Hematopoietic multipotent progenitor cell treated with erythropoietin and hydrocortisone succinate and interleukin-3 and kit ligand, for 8 days (in vitro differentiated cells): ENCODE measurements at regions not wholly inside any gene's neighbourhood (a gene's known extent, or its start where the extent isn't known, plus 50 kb on each side); places are given as distances from the start of the nearest gene placed in this dataset.

ENCODE experiments used
- DNase-seq: peaks from one replicate; pipeline ENCODE4 v3.0.0-alpha.2; 2015

GRCh38 chr2:237251986-237252385 is 162.0 kb downstream of the COL6A3 start:
- DNase-seq = no peak

DNA sequence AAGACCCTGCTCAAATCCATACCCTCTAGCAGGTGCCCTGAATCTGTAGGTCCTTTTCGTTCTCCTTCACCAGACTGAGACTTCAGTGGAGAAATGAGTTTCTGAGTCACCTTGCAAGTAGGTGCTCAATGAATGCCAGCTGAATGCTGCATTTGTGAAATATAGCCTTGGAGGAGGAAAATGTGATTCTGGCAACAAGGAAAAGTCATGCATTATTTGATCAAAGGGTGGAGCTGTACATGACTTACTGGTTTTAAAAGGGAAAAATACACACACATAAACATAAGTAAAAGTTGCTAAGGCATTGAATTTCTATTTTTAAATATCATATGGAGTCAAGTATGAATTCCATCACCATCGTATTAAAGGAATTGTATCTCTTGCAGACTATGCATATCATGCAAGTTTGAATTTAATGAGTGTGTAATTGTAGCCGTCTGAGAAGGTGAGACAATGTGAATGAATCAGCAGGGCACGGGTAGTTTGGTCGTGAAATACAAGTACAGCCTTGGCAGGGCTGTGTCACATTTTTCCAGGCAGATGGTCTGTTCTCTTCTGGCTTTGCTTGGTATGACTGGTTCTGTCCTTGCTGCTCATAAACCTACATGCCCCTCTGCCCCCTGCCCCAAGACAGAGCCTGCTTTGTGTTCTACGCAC is 160.8 kb downstream of the COL6A3 start:
- DNase-seq = no peak

GRCh38 chr2:237254369-237254861 is 159.5 kb downstream of the COL6A3 start:
- no peak for DNase-seq

- DNase-seq = no peak
These were observed 158.9 kb downstream of the COL6A3 start for GRCh38 chr2:237254911-237255578.

DNA sequence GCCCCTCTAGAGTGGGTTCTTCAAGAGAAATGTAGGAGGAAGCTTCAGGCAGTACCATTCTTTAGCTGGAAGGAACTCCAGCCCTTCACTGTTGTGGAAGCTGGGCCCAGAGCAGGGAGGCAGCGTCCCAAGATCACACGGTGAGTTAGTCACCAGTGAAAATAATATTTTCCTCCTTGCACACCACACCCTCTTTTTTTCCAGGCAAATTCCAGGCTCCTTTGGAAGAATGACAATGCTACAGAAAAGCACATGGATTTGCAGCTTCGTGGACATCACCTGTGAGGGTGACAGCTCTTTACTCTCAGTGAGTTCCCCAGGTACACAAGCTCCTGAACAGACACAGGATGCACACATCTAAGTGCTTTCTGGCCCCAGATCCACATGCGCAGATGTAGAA is 157.1 kb downstream of the COL6A3 start:
- no peak for DNase-seq

- no peak for DNase-seq
These were observed 156.5 kb downstream of the COL6A3 start for GRCh38 chr2:237257471-237257951.

- DNase-seq = no peak
These were observed 155.8 kb downstream of the COL6A3 start for GRCh38 chr2:237258116-237258515.

DNA sequence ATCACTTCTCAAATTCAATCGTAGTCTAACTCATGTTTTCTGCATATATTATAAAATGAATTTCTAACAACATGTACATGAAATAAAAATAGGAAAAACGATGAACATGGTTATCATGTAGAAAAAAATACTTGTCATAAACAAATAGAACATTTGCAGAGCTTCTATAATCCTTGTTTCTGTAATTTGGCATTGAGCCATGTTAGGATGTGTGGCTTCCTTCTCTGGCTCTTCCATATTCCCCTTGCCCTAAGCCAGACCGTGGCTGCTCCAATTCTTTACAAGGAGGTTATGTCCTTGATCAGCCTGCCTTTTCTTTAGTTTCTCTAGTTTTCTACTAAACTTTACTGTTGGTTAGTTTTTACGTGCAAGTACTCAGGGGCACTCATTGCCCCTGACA is 155.3 kb downstream of the COL6A3 start:
- no peak for DNase-seq

GRCh38 chr2:237259201-237259600 is 154.8 kb downstream of the COL6A3 start:
- DNase-seq = no peak

DNA sequence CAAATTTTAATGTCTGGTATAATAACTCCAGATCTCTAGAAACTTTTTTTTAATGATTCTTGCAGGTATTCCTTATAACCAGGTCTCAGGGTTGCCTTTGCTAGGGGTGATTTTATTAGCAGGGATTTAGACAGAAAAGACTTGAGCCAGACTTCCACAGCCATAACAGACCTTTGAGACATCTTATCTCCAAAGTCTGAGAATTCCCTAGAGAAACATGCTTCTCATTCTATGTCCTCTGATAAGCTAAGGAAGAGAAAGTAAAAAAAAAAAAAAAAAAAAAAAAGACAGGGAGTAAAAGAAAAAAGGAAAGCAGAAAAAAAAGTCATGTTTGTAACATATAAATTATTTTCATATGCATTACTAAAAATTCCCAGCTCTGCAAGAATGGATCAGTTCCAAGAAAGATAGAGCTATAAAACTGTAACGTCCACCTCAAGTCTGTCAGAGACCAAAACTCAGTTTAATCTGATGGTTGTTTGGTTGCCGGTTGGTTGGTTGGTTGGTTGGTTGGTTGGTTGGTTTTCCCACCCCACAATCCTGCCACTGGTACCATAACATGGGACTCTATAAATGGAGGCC is 153.8 kb downstream of the COL6A3 start:
- DNase-seq = no peak

- no peak for DNase-seq
These were observed 153.3 kb downstream of the COL6A3 start for GRCh38 chr2:237260686-237261085.

DNA sequence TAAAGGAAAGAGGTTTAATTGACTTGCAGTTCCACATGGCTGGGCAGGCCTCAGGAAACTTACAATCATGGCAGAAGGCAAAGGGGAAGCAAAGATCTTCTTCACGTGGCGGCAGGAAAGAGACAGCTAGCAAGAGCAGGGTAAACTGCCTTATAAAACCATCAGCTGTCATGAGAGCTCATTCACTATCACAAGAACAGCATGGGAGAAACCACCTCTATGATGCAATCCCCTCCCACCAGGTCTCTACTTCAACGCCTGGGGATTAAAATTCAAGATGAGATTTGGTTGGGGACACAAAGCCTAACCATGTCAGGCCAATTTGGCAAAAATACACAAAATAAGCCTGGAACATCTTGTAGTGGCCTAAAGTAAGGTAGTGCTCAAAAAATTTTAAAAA is 152.6 kb downstream of the COL6A3 start:
- DNase-seq = no peak

GRCh38 chr2:237262838-237263771 is 150.9 kb downstream of the COL6A3 start:
- DNase-seq = no peak

GRCh38 chr2:237264480-237265219 is 149.3 kb downstream of the COL6A3 start:
- no peak for DNase-seq

GRCh38 chr2:237268004-237268708 is 145.8 kb downstream of the COL6A3 start:
- DNase-seq = no peak

DNA sequence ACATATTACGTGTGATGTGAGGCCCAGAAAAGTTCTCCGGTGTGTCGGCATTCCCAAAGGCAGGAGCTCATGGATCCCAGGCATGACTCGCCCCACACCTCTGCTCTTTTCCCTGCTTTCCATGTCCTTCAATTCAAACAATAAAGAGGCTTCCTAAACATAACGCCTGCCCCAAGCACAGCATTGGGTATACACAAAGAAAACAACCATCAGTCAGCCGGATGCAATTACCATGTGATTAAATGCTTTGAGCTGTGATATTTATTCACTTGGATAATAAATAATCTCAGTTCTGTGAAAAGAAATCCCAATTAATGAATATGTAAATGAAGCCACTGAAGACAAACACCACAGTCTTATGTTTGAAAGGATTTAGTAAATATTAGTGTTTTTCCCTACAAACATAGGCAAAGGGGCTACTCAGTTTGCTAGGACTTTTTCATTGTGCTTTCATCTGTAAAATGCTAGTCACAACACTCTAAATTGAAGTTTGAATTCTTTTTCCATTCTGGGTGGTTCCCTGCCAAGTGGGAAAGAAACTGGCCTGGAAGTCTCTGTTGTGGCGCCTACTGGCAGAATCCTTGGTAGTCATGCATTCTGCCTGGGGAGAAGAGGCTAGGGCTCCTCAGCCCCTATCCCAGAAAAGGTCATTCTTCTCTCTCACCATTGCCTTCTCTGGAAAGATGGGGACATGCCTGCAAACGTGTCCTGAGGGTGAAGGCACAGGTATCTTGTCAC is 144.7 kb downstream of the COL6A3 start:
- no peak for DNase-seq

- no peak for DNase-seq
These were observed 143.4 kb downstream of the COL6A3 start for GRCh38 chr2:237270520-237270919.

DNA sequence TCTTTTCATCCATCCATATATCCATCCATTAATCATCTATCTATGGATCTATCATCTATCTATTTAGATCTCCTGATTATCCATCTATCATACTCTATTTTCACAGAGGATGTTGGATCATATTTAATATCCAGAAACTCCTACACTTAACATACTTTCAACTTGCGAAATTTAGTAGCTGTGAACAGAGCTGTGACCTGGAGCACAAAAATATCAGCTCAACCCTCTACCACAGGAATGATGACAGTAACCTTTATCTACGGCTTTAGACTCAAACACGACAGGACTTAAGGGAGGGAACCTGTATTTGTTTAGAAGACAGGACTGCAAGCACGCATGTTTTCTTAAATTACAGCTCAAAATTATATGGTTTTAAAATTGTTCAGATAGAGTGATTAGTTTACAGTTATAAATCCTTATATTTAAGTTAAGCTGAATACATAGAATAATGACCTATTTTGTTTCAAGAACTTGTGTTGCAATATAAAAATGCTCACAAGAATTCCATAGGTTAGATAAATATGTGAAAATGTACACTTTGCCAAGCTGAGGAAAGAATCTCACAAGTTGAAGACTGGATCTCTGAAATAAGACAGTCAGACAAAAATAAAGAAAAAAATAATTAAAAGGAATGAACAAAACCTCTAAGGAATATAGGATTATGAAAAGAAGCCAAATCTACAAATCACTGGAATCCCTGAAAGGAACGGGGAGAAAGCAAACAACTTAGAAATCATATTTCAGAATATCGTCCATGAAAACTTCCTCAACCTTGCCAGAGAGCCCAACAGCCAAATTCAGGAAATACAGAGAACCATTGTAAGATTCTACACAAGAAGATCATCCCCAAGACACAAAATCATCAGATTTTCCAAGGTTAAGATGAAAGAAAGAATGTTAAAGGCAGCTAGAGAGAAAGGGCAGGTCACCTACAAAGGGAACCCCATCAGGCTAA is 142.0 kb downstream of the COL6A3 start:
- DNase-seq = no peak
